Brain microvascular endothelial cell (primary cell): ENCODE measurements at regions not wholly inside any gene's neighbourhood (a gene's known extent, or its start where the extent isn't known, plus 50 kb on each side); places are given as distances from the start of the nearest gene placed in this dataset.

Experiments
- DNase-seq: peaks from one replicate; pipeline ENCODE4 v3.0.0-alpha.2; 2020
- H3K27ac ChIP-seq: fragments of 250-450 bp; sonication (Bioruptor Pico); 2 replicates; pipeline ENCODE4 v1.5.1; 2020; ENCODE audit warnings: mild to moderate bottlenecking, moderate library complexity
- H3K27me3 ChIP-seq: fragments of 250-450 bp; sonication (Bioruptor Pico); replicated peaks from 2 replicates; pipeline ENCODE4 v1.5.1; 2020; ENCODE audit warnings: mild to moderate bottlenecking
- H3K36me3 ChIP-seq: fragments of 250-450 bp; sonication (Bioruptor Pico); replicated peaks from 2 replicates; pipeline ENCODE4 v1.5.1; 2020; ENCODE audit warnings: mild to moderate bottlenecking
- H3K4me3 ChIP-seq: 2 replicates; pipeline ENCODE4 v1.5.1; 2011; ENCODE audit warnings: low read depth, mild to moderate bottlenecking, control low read depth, low read length, moderate library complexity
- in situ Hi-C: cut with HindIII; loops from 2 replicates; pipeline ENCODE4 v1.10.0; 2017; ENCODE audit warnings: low sequenced_read_pairs, low pct_ligation_motif_present
- TF ChIP-seq, protein P1 (sequence below): IDR thresholded peaks from 2 replicates; pipeline ENCODE4 v1.5.1; 2011; ENCODE audit warnings: low read depth, mild to moderate bottlenecking, moderate library complexity, low read length, control low read depth, inconsistent platforms; ENCODE audit errors: missing control alignments

GRCh38 chr4:38610966-38611431, 53.0 kb upstream of the KLF3 start:
- in situ Hi-C loops: no loop called here
- TF ChIP-seq, protein P1, sequence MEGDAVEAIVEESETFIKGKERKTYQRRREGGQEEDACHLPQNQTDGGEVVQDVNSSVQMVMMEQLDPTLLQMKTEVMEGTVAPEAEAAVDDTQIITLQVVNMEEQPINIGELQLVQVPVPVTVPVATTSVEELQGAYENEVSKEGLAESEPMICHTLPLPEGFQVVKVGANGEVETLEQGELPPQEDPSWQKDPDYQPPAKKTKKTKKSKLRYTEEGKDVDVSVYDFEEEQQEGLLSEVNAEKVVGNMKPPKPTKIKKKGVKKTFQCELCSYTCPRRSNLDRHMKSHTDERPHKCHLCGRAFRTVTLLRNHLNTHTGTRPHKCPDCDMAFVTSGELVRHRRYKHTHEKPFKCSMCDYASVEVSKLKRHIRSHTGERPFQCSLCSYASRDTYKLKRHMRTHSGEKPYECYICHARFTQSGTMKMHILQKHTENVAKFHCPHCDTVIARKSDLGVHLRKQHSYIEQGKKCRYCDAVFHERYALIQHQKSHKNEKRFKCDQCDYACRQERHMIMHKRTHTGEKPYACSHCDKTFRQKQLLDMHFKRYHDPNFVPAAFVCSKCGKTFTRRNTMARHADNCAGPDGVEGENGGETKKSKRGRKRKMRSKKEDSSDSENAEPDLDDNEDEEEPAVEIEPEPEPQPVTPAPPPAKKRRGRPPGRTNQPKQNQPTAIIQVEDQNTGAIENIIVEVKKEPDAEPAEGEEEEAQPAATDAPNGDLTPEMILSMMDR: no peak
- Histone ChIP-seq H3K36me3 (no peaks in the 10 kb centered on the region), H3K27ac (no peak overlapping the region), H3K4me3 (no peak overlapping the region), H3K27me3 (no peaks in the 10 kb centered on the region)
- DNase-seq: no peak

GRCh38 chr4:38611676-38612075, 52.3 kb upstream of the KLF3 start:
- in situ Hi-C loops: no loop called here
- H3K4me3 ChIP-seq: no peak overlapping the region
- no peak overlapping the region for H3K27ac ChIP-seq
- H3K36me3 ChIP-seq: no peaks in the 10 kb centered on the region
- H3K27me3 ChIP-seq: no peaks in the 10 kb centered on the region
- no peak for DNase-seq
- TF ChIP-seq, protein P1: no peak

- TF ChIP-seq, protein P1: no peak
- Histone ChIP-seq H3K36me3 (no peaks in the 10 kb centered on the region), H3K27me3 (no peaks in the 10 kb centered on the region), H3K4me3 (no peak overlapping the region), H3K27ac (no peak overlapping the region)
- no peak for DNase-seq
- in situ Hi-C loops: no loop called here
Measured at GRCh38 chr4:38612646-38613414, 51.2 kb upstream of the KLF3 start.
